SH-SY5Y (cell line): ENCODE measurements at regions not wholly inside any gene's neighbourhood (a gene's known extent, or its start where the extent isn't known, plus 50 kb on each side); places are given as distances from the start of the nearest gene placed in this dataset.

Source experiments
- GATA2 ChIP-seq: IDR thresholded peaks from 2 replicates; pipeline ENCODE4 v1.6.1; 2011; ENCODE audit warnings: mild to moderate bottlenecking, low read depth, low read length
- GATA3 ChIP-seq: IDR thresholded peaks from 2 replicates; pipeline ENCODE4 v1.6.1; 2011; ENCODE audit warnings: low read depth, mild to moderate bottlenecking, low read length, moderate library complexity

- no peak for TF ChIP-seq GATA2
- no peak for TF ChIP-seq GATA3
Measured at GRCh38 chr20:5492937-5493336, 117.9 kb downstream of the GPCPD1 start.

- no peak for TF ChIP-seq GATA2
- TF ChIP-seq GATA3, result no peak
Measured at GRCh38 chr20:5491455-5491854, 119.4 kb downstream of the GPCPD1 start.

- no peak for TF ChIP-seq GATA2
- no peak for TF ChIP-seq GATA3
Measured at GRCh38 chr20:5489601-5490000, 121.2 kb downstream of the GPCPD1 start.

GRCh38 chr20:5488823-5489222, 122.0 kb downstream of the GPCPD1 start:
- TF ChIP-seq GATA2 (no peak), GATA3 (no peak)

- TF ChIP-seq GATA2, result no peak
- TF ChIP-seq GATA3, result no peak
Measured at GRCh38 chr20:5486377-5487054, 124.3 kb downstream of the GPCPD1 start.

- no peak for TF ChIP-seq GATA3
- 0 out of 2 replicates have a peak, but pooled peaks have one; percentile 17 for TF ChIP-seq GATA2
Measured at GRCh38 chr20:5484926-5485325, 125.9 kb downstream of the GPCPD1 start.

- no peak for TF ChIP-seq GATA2
- no peak for TF ChIP-seq GATA3
Measured at GRCh38 chr20:5484346-5484745, 126.5 kb downstream of the GPCPD1 start.

GRCh38 chr20:5482791-5483190, 128.0 kb downstream of the GPCPD1 start:
- TF ChIP-seq GATA2 (no peak), GATA3 (no peak)

GRCh38 chr20:5481872-5482271, 128.9 kb downstream of the GPCPD1 start:
- TF ChIP-seq GATA3 (no peak), GATA2 (no peak)

GRCh38 chr20:5480824-5481600, 129.8 kb downstream of the GPCPD1 start:
- TF ChIP-seq GATA3, result no peak
- TF ChIP-seq GATA2, result no peak

- TF ChIP-seq GATA3, result no peak
- TF ChIP-seq GATA2, result no peak
Measured at GRCh38 chr20:5474646-5475550, 135.9 kb downstream of the GPCPD1 start.

GRCh38 chr20:5471368-5471767, 139.4 kb downstream of the GPCPD1 start:
- TF ChIP-seq GATA2 (no peak), GATA3 (no peak)

- no peak for TF ChIP-seq GATA2
- no peak for TF ChIP-seq GATA3
Measured at GRCh38 chr20:5470943-5471342, 139.9 kb downstream of the GPCPD1 start.

GRCh38 chr20:5470458-5470857, 140.3 kb downstream of the GPCPD1 start:
- TF ChIP-seq GATA3 (no peak), GATA2 (no peak)

GRCh38 chr20:5469111-5469510, 141.7 kb downstream of the GPCPD1 start:
- TF ChIP-seq GATA3 (no peak), GATA2 (no peak)
